Left ventricle myocardium inferior (tissue), 1 donor: ENCODE measurements at regions not wholly inside any gene's neighbourhood (a gene's known extent, or its start where the extent isn't known, plus 50 kb on each side); places are given as distances from the start of the nearest gene placed in this dataset.

ENCODE experiments used
- DNase-seq: peaks from one replicate; pipeline ENCODE4 v3.0.0-alpha.2; 2020
- H3K27ac ChIP-seq: fragments of 200-600 bp; replicated peaks from 2 replicates; pipeline ENCODE4 v1.8.0; 2021
- H3K27me3 ChIP-seq: fragments of 200-600 bp; 2 replicates; pipeline ENCODE4 v1.8.0; 2021; ENCODE audit warnings: low read depth
- H3K36me3 ChIP-seq: fragments of 200-600 bp; 2 replicates; pipeline ENCODE4 v1.8.0; 2021
- H3K4me1 ChIP-seq: fragments of 200-600 bp; 2 replicates; pipeline ENCODE4 v1.8.0; 2021
- H3K4me3 ChIP-seq: fragments of 200-600 bp; 2 replicates; pipeline ENCODE4 v1.8.0; 2021; ENCODE audit warnings: mild to moderate bottlenecking, moderate library complexity
- H3K9me3 ChIP-seq: fragments of 200-600 bp; replicated peaks from 2 replicates; pipeline ENCODE4 v1.8.0; 2021
- CTCF ChIP-seq: fragments of 200-600 bp; IDR thresholded peaks from 2 replicates; pipeline ENCODE4 v1.8.0; 2021; ENCODE audit warnings: antibody characterized with exemption, mild to moderate bottlenecking, borderline replicate concordance
- intact Hi-C: fragments of 100-400 bp; cut with micrococcal nuclease; formaldehyde crosslinking; loops from one replicate; pipeline ENCODE4 v1.11.0; 2022
- donor health status: DM: no; HTN: yes; CAD: no; lungs with severe emphysema.

- H3K4me3 ChIP-seq = no peak overlapping the region
- no peak for TF ChIP-seq CTCF
- H3K4me1 ChIP-seq = no peaks in the 10 kb centered on the region
- H3K36me3 ChIP-seq = no peaks in the 10 kb centered on the region
- intact Hi-C loops = no loop called here
- peaks cover 13% of the 10 kb centered on the region for H3K9me3 ChIP-seq
- no peak overlapping the region for H3K27ac ChIP-seq
- DNase-seq = no peak
- peaks cover 9% of the 10 kb centered on the region for H3K27me3 ChIP-seq
Measured at GRCh38 chr2:59206361-59206760, 965.2 kb upstream of the FANCL start.

- no peak overlapping the region for H3K4me3 ChIP-seq
Measured at GRCh38 chr2:59204040-59204439, 962.9 kb upstream of the FANCL start.

GRCh38 chr2:59196491-59196890 is 955.4 kb upstream of the FANCL start:
- H3K27ac ChIP-seq = no peak overlapping the region
- DNase-seq = no peak
- no peaks in the 10 kb centered on the region for H3K4me1 ChIP-seq
- H3K4me3 ChIP-seq = no peak overlapping the region
- intact Hi-C loops = no loop called here
- no peaks in the 10 kb centered on the region for H3K36me3 ChIP-seq
- H3K27me3 ChIP-seq = peaks cover 12% of the 10 kb centered on the region
- H3K9me3 ChIP-seq = no peaks in the 10 kb centered on the region
- no peak for TF ChIP-seq CTCF

More at GRCh38 chr2:59204040-59204439, 962.9 kb upstream of the FANCL start:
- intact Hi-C loops = no loop called here
- DNase-seq = no peak
- H3K27me3 ChIP-seq = peaks cover 13% of the 10 kb centered on the region
- TF ChIP-seq CTCF = no peak
- H3K4me1 ChIP-seq = no peaks in the 10 kb centered on the region
- H3K27ac ChIP-seq = no peak overlapping the region
- no peaks in the 10 kb centered on the region for H3K9me3 ChIP-seq
- H3K36me3 ChIP-seq = no peaks in the 10 kb centered on the region

- H3K36me3 ChIP-seq = no peaks in the 10 kb centered on the region
- peaks cover 12% of the 10 kb centered on the region for H3K27me3 ChIP-seq
- no peak for TF ChIP-seq CTCF
- intact Hi-C loops = no loop called here
- no peak overlapping the region for H3K4me3 ChIP-seq
- no peak overlapping the region for H3K27ac ChIP-seq
- H3K9me3 ChIP-seq = no peaks in the 10 kb centered on the region
- H3K4me1 ChIP-seq = no peaks in the 10 kb centered on the region
- no peak for DNase-seq
Measured at GRCh38 chr2:59195851-59196250, 954.7 kb upstream of the FANCL start.

GRCh38 chr2:59191781-59192180 is 950.7 kb upstream of the FANCL start:
- Histone ChIP-seq H3K36me3 (no peaks in the 10 kb centered on the region), H3K4me1 (no peaks in the 10 kb centered on the region), H3K4me3 (no peak overlapping the region), H3K27ac (no peak overlapping the region), H3K27me3 (peaks cover 12% of the 10 kb centered on the region), H3K9me3 (no peaks in the 10 kb centered on the region)
- intact Hi-C loops = no loop called here
- no peak for TF ChIP-seq CTCF
- no peak for DNase-seq

- no peak overlapping the region for H3K4me3 ChIP-seq
- DNase-seq = no peak
- H3K27me3 ChIP-seq = peaks cover 7% of the 10 kb centered on the region
- TF ChIP-seq CTCF = no peak
- no peak overlapping the region for H3K27ac ChIP-seq
- no peaks in the 10 kb centered on the region for H3K9me3 ChIP-seq
- no peaks in the 10 kb centered on the region for H3K4me1 ChIP-seq
- intact Hi-C loops = no loop called here
- no peaks in the 10 kb centered on the region for H3K36me3 ChIP-seq
Measured at GRCh38 chr2:59190518-59190917, 949.4 kb upstream of the FANCL start.
